Muscle layer of colon (tissue), 2 donors: ENCODE measurements at regions not wholly inside any gene's neighbourhood (a gene's known extent, or its start where the extent isn't known, plus 50 kb on each side); places are given as distances from the start of the nearest gene placed in this dataset.
"Not testable (repeated sequence)": the region's sequence is repeated elsewhere in the genome, so short reads cannot be mapped to it uniquely, and the experiment has no call there.

Experiments
- H3K27ac ChIP-seq: one replicate; pipeline ENCODE4 v1.7.0; 2013; ENCODE audit warnings: low read depth, mild to moderate bottlenecking, low read length, moderate library complexity
- H3K27me3 ChIP-seq, 2 donors: one replicate each; pipeline ENCODE4 v1.7.0; 2013; ENCODE audit warnings: low read length in 2 of 2, mild to moderate bottlenecking in 2 of 2; ENCODE audit not compliant: insufficient read depth in 2 of 2, control insufficient read depth in 1 of 2
- H3K36me3 ChIP-seq: one replicate; pipeline ENCODE4 v1.7.0; 2013; ENCODE audit warnings: mild to moderate bottlenecking, low read length; ENCODE audit not compliant: insufficient read depth
- H3K4me1 ChIP-seq: one replicate; pipeline ENCODE4 v1.7.0; 2013; ENCODE audit warnings: mild to moderate bottlenecking, low read length; ENCODE audit not compliant: insufficient read depth
- H3K4me3 ChIP-seq, 2 donors: one replicate each; pipeline ENCODE4 v1.7.0; 2013; ENCODE audit warnings: low read length in 2 of 2, low read depth in 1 of 2, mild to moderate bottlenecking in 1 of 2, moderate library complexity in 1 of 2
- H3K9ac ChIP-seq: one replicate; pipeline ENCODE4 v1.7.0; 2013; ENCODE audit warnings: low read length
- H3K9me3 ChIP-seq: one replicate; pipeline ENCODE4 v1.7.0; 2013; ENCODE audit warnings: mild to moderate bottlenecking, low read length
- donor health status: abdominal sarcoma.
- donor health status: Adenocarcinoma of cecum.

GRCh38 chr20:51280047-51280446 is 257.1 kb upstream of the KCNG1 start:
- H3K27me3 ChIP-seq: peaks cover 0 to 13% of the 10 kb centered on the region in 2 donors
- H3K4me3 ChIP-seq: no peak overlapping the region
- H3K36me3 ChIP-seq: no peaks in the 10 kb centered on the region
- no peak overlapping the region for H3K27ac ChIP-seq
- no peaks in the 10 kb centered on the region for H3K9me3 ChIP-seq
- H3K9ac ChIP-seq: no peak overlapping the region
- H3K4me1 ChIP-seq: no peaks in the 10 kb centered on the region

- no peak overlapping the region for H3K9ac ChIP-seq
- H3K9me3 ChIP-seq: no peaks in the 10 kb centered on the region
- peaks cover 0 to 13% of the 10 kb centered on the region in 2 donors for H3K27me3 ChIP-seq
- peaks cover 4% of the 10 kb centered on the region for H3K4me1 ChIP-seq
- no peak overlapping the region for H3K27ac ChIP-seq
- H3K4me3 ChIP-seq: no peak overlapping the region
- no peaks in the 10 kb centered on the region for H3K36me3 ChIP-seq
These were observed 255.1 kb upstream of the KCNG1 start for GRCh38 chr20:51277961-51278360.

GRCh38 chr20:51276296-51276695 is 253.4 kb upstream of the KCNG1 start:
- Histone ChIP-seq H3K27me3 (peaks cover 0 to 13% of the 10 kb centered on the region in 2 donors), H3K4me3 (no peak overlapping the region), H3K4me1 (peaks cover 9% of the 10 kb centered on the region), H3K27ac (no peak overlapping the region), H3K9me3 (no peaks in the 10 kb centered on the region), H3K9ac (no peak overlapping the region), H3K36me3 (no peaks in the 10 kb centered on the region)

GRCh38 chr20:51275826-51276225 is 252.9 kb upstream of the KCNG1 start:
- Histone ChIP-seq H3K36me3 (no peaks in the 10 kb centered on the region), H3K4me3 (no peak overlapping the region), H3K9ac (no peak overlapping the region), H3K27ac (no peak overlapping the region), H3K9me3 (peaks cover 2% of the 10 kb centered on the region), H3K27me3 (peaks cover 0 to 13% of the 10 kb centered on the region in 2 donors), H3K4me1 (peaks cover 9% of the 10 kb centered on the region)

- Histone ChIP-seq H3K4me3 (no peak overlapping the region), H3K4me1 (peaks cover 9% of the 10 kb centered on the region), H3K27ac (no peak overlapping the region), H3K27me3 (peaks cover 0 to 13% of the 10 kb centered on the region in 2 donors), H3K9ac (no peak overlapping the region), H3K36me3 (no peaks in the 10 kb centered on the region), H3K9me3 (peaks cover 6% of the 10 kb centered on the region)
These were observed 252.3 kb upstream of the KCNG1 start for GRCh38 chr20:51275181-51275580.

GRCh38 chr20:51272401-51272800 is 249.5 kb upstream of the KCNG1 start:
- Histone ChIP-seq H3K9ac (no peak overlapping the region), H3K36me3 (no peaks in the 10 kb centered on the region), H3K27me3 (peaks cover 0 to 13% of the 10 kb centered on the region in 2 donors), H3K4me1 (peaks cover 9% of the 10 kb centered on the region), H3K27ac (no peak overlapping the region), H3K4me3 (no peak overlapping the region), H3K9me3 (peaks cover 6% of the 10 kb centered on the region)

- peaks cover 9% of the 10 kb centered on the region for H3K4me1 ChIP-seq
- no peak overlapping the region for H3K9ac ChIP-seq
- no peak overlapping the region for H3K4me3 ChIP-seq
- peaks cover 0 to 13% of the 10 kb centered on the region in 2 donors for H3K27me3 ChIP-seq
- H3K9me3 ChIP-seq: peaks cover 6% of the 10 kb centered on the region
- H3K27ac ChIP-seq: no peak overlapping the region
- no peaks in the 10 kb centered on the region for H3K36me3 ChIP-seq
These were observed 249.0 kb upstream of the KCNG1 start for GRCh38 chr20:51271931-51272330.

- H3K4me1 ChIP-seq, H3K9ac ChIP-seq: not testable (repeated sequence)
These were observed 248.4 kb upstream of the KCNG1 start for GRCh38 chr20:51271289-51271688.

GRCh38 chr20:51269671-51270070 is 246.8 kb upstream of the KCNG1 start:
- Histone ChIP-seq H3K9me3 (peaks cover 6% of the 10 kb centered on the region), H3K9ac (no peak overlapping the region), H3K27me3 (no peaks in the 10 kb centered on the region), H3K36me3 (no peaks in the 10 kb centered on the region), H3K4me1 (peaks cover 9% of the 10 kb centered on the region), H3K4me3 (no peak overlapping the region), H3K27ac (no peak overlapping the region)

More at GRCh38 chr20:51271289-51271688, 248.4 kb upstream of the KCNG1 start:
- not testable (repeated sequence) for H3K36me3 ChIP-seq, H3K27me3 ChIP-seq, H3K27ac ChIP-seq, H3K9me3 ChIP-seq, H3K4me3 ChIP-seq

GRCh38 chr20:51267679-51268078 is 244.8 kb upstream of the KCNG1 start:
- peaks cover 6% of the 10 kb centered on the region for H3K9me3 ChIP-seq
- H3K36me3 ChIP-seq: no peaks in the 10 kb centered on the region

GRCh38 chr20:51266353-51266752 is 243.4 kb upstream of the KCNG1 start:
- no peak overlapping the region for H3K27ac ChIP-seq
- H3K9me3 ChIP-seq: peaks cover 6% of the 10 kb centered on the region
- no peaks in the 10 kb centered on the region for H3K36me3 ChIP-seq
- no peak overlapping the region for H3K9ac ChIP-seq
- no peaks in the 10 kb centered on the region for H3K27me3 ChIP-seq
- no peaks in the 10 kb centered on the region for H3K4me1 ChIP-seq
- H3K4me3 ChIP-seq: no peak overlapping the region

More at GRCh38 chr20:51267679-51268078, 244.8 kb upstream of the KCNG1 start:
- no peak overlapping the region for H3K27ac ChIP-seq
- H3K4me1 ChIP-seq: peaks cover 3% of the 10 kb centered on the region
- H3K9ac ChIP-seq: no peak overlapping the region
- no peak overlapping the region for H3K4me3 ChIP-seq
- H3K27me3 ChIP-seq: no peaks in the 10 kb centered on the region

- H3K36me3 ChIP-seq: no peaks in the 10 kb centered on the region
These were observed 242.5 kb upstream of the KCNG1 start for GRCh38 chr20:51265361-51265760.

More at GRCh38 chr20:51265361-51265760, 242.5 kb upstream of the KCNG1 start:
- no peak overlapping the region for H3K9ac ChIP-seq
- H3K4me1 ChIP-seq: no peaks in the 10 kb centered on the region
- no peaks in the 10 kb centered on the region for H3K9me3 ChIP-seq
- no peak overlapping the region for H3K4me3 ChIP-seq
- H3K27me3 ChIP-seq: no peaks in the 10 kb centered on the region
- H3K27ac ChIP-seq: no peak overlapping the region
